Ishikawa (cell line): ENCODE measurements at regions not wholly inside any gene's neighbourhood (a gene's known extent, or its start where the extent isn't known, plus 50 kb on each side); places are given as distances from the start of the nearest gene placed in this dataset.

Experiments
- CEBPB ChIP-seq: IDR thresholded peaks from 2 replicates; pipeline ENCODE4 v1.6.1; 2012
- CREB1 ChIP-seq: IDR thresholded peaks from 2 replicates; pipeline ENCODE4 v1.6.1; 2012; ENCODE audit warnings: low read depth
- EP300 ChIP-seq: IDR thresholded peaks from 2 replicates; pipeline ENCODE4 v1.6.1; 2012; ENCODE audit warnings: borderline replicate concordance
- FOXM1 ChIP-seq: IDR thresholded peaks from 2 replicates; pipeline ENCODE4 v1.6.1; 2012; ENCODE audit warnings: low read depth, borderline replicate concordance
- MAX ChIP-seq: IDR thresholded peaks from 2 replicates; pipeline ENCODE4 v1.6.1; 2012
- NFIC ChIP-seq: IDR thresholded peaks from 2 replicates; pipeline ENCODE4 v1.6.1; 2012
- RAD21 ChIP-seq: IDR thresholded peaks from 2 replicates; pipeline ENCODE4 v1.6.1; 2012; ENCODE audit warnings: low read depth
- REST ChIP-seq: IDR thresholded peaks from 2 replicates; pipeline ENCODE4 v1.6.1; 2012; ENCODE audit warnings: low read depth, mild to moderate bottlenecking
- TAF1 ChIP-seq: IDR thresholded peaks from 2 replicates; pipeline ENCODE4 v1.6.1; 2012; ENCODE audit warnings: low read depth, mild to moderate bottlenecking
- TCF12 ChIP-seq: IDR thresholded peaks from 2 replicates; pipeline ENCODE4 v1.6.1; 2012; ENCODE audit warnings: low read depth
- USF1 ChIP-seq: IDR thresholded peaks from 2 replicates; pipeline ENCODE4 v1.6.1; 2012
- YY1 ChIP-seq: IDR thresholded peaks from 2 replicates; pipeline ENCODE4 v1.6.1; 2012; ENCODE audit warnings: low read depth

GRCh38 chr20:39190666-39191570, 228.8 kb downstream of the DHX35 start:
- TF ChIP-seq MAX: no peak
- no peak for TF ChIP-seq FOXM1
- TF ChIP-seq USF1: no peak
- TF ChIP-seq CEBPB: no peak
- no peak for TF ChIP-seq EP300
- no peak for TF ChIP-seq REST
- TF ChIP-seq YY1: no peak
- no peak for TF ChIP-seq CREB1
- no peak for TF ChIP-seq TCF12
- no peak for TF ChIP-seq TAF1
- no peak for TF ChIP-seq RAD21
- TF ChIP-seq NFIC: no peak
